IMR-90 (cell line): ENCODE measurements at regions not wholly inside any gene's neighbourhood (a gene's known extent, or its start where the extent isn't known, plus 50 kb on each side); places are given as distances from the start of the nearest gene placed in this dataset.
"Not testable (repeated sequence)": the region's sequence is repeated elsewhere in the genome, so short reads cannot be mapped to it uniquely, and the experiment has no call there.

ENCODE experiments used
- ATAC-seq: fragments of 200-7000 bp; cut with Tn5 transposase; 2 replicates; pipeline ENCODE4 v1.9.1; 2020; ENCODE audit warnings: low read depth, mild to moderate bottlenecking, moderate library complexity
- BruUV-seq: library from RNA; stranded (reverse); fragments of 400-500 nt; replicated peaks from 2 replicates; lab custom pipeline; 2021; lab: Mats Ljungman, UMichigan
- CTCF ChIA-PET: fragments of 300-600 bp; formaldehyde crosslinking; extraction: SDS; loops from one replicate; lab custom pipeline; 2021; ENCODE audit warnings: antibody characterized with exemption; lab: Yijun Ruan, JAX
- POLR2A ChIA-PET: fragments of 300-600 bp; sonication (Branson Sonifier 250); formaldehyde crosslinking; loops from one replicate; lab custom pipeline; 2022; ENCODE audit warnings: antibody characterized with exemption; ENCODE audit not compliant: unreplicated experiment; lab: Charles Lee
- DNase-seq: peaks from one replicate; pipeline ENCODE4 v3.0.0; 2013
- H2AFZ ChIP-seq: replicated peaks from 2 replicates; pipeline ENCODE3; 2013; ENCODE audit warnings: low read length, mild to moderate bottlenecking; ENCODE audit not compliant: poor library complexity
- H2AK5ac ChIP-seq: 2 replicates; pipeline ENCODE4 v1.6.1; 2013; ENCODE audit warnings: low read depth, low read length, inconsistent platforms
- H2AK9ac ChIP-seq: replicated peaks from 2 replicates; pipeline ENCODE3; 2013; ENCODE audit warnings: mild to moderate bottlenecking, low read depth, low read length, moderate library complexity; ENCODE audit not compliant: poor library complexity
- H2BK120ac ChIP-seq: 2 replicates; pipeline ENCODE4 v1.6.1; 2013; ENCODE audit warnings: low read depth, low read length, inconsistent platforms
- H2BK15ac ChIP-seq: 3 replicates; pipeline ENCODE4 v1.6.1; 2013; ENCODE audit warnings: low read depth, low read length, inconsistent platforms
- H2BK20ac ChIP-seq: 2 replicates; pipeline ENCODE4 v1.6.1; 2013; ENCODE audit warnings: low read depth, mild to moderate bottlenecking, inconsistent platforms, low read length, moderate library complexity
- H2BK5ac ChIP-seq: 2 replicates; pipeline ENCODE4 v1.6.1; 2013; ENCODE audit warnings: mild to moderate bottlenecking, low read depth, low read length, inconsistent platforms; ENCODE audit not compliant: poor library complexity, severe bottlenecking
- H3K14ac ChIP-seq: replicated peaks from 2 replicates; pipeline ENCODE4 v1.6.1; 2013; ENCODE audit warnings: low read depth, low read length, inconsistent platforms
- H3K18ac ChIP-seq: 2 replicates; pipeline ENCODE4 v1.6.1; 2013; ENCODE audit warnings: low read depth, low read length, control low read depth
- H3K23ac ChIP-seq: 2 replicates; pipeline ENCODE4 v1.6.1; 2013; ENCODE audit warnings: low read depth, low read length, inconsistent platforms
- H3K27ac ChIP-seq: 2 replicates; pipeline ENCODE4 v1.5.1; 2013; ENCODE audit warnings: mild to moderate bottlenecking, control low read depth, low read length; ENCODE audit not compliant: insufficient read depth
- H3K27me3 ChIP-seq: 2 replicates; pipeline ENCODE4 v1.6.1; 2013; ENCODE audit warnings: low read length; ENCODE audit not compliant: control insufficient read depth, insufficient read depth
- H3K36me3 ChIP-seq: 2 replicates; pipeline ENCODE4 v1.6.1; 2013; ENCODE audit warnings: low read length, mixed read lengths; ENCODE audit not compliant: control insufficient read depth, insufficient read depth
- H3K4ac ChIP-seq: 2 replicates; pipeline ENCODE4 v1.6.1; 2013; ENCODE audit warnings: low read depth, low read length, inconsistent platforms
- H3K4me1 ChIP-seq: 2 replicates; pipeline ENCODE4 v1.6.1; 2013; ENCODE audit warnings: low read length, mixed read lengths; ENCODE audit not compliant: control insufficient read depth, insufficient read depth
- H3K4me2 ChIP-seq: 2 replicates; pipeline ENCODE4 v1.6.1; 2013; ENCODE audit warnings: low read depth, mild to moderate bottlenecking, control low read depth, low read length, moderate library complexity
- H3K4me3 ChIP-seq: 2 replicates; pipeline ENCODE4 v1.5.1; 2013; ENCODE audit warnings: low read depth, mild to moderate bottlenecking, control low read depth, low read length, moderate library complexity; ENCODE audit not compliant: insufficient read depth
- H3K56ac ChIP-seq: 2 replicates; pipeline ENCODE4 v1.6.1; 2013; ENCODE audit warnings: low read length, inconsistent platforms; ENCODE audit not compliant: insufficient read depth; ENCODE audit errors: extremely low read depth
- H3K79me1 ChIP-seq, 2 experiments: 2 replicates each; pipeline ENCODE4 v1.6.1; 2013; ENCODE audit warnings: low read length in 2 of 2, inconsistent platforms in 1 of 2, low read depth in 1 of 2
- H3K9ac ChIP-seq: 2 replicates; pipeline ENCODE4 v1.6.1; 2013; ENCODE audit warnings: low read depth, low read length, control low read depth
- H3K9me1 ChIP-seq: 2 replicates; pipeline ENCODE4 v1.6.1; 2013; ENCODE audit warnings: low read length, inconsistent platforms; ENCODE audit not compliant: insufficient read depth
- H3K9me3 ChIP-seq: 2 replicates; pipeline ENCODE4 v1.6.1; 2013; ENCODE audit warnings: low read length; ENCODE audit not compliant: control insufficient read depth, insufficient read depth
- H4K20me1 ChIP-seq: 2 replicates; pipeline ENCODE4 v1.6.1; 2013; ENCODE audit warnings: low read length, inconsistent platforms; ENCODE audit not compliant: insufficient read depth
- H4K5ac ChIP-seq: 2 replicates; pipeline ENCODE4 v1.6.1; 2013; ENCODE audit warnings: mild to moderate bottlenecking, low read depth, low read length, control low read depth
- H4K8ac ChIP-seq, 2 experiments: 2 replicates each; pipeline ENCODE4 v1.6.1; 2013; ENCODE audit warnings: low read depth in 2 of 2, low read length in 2 of 2, control low read depth in 1 of 2, inconsistent platforms in 1 of 2
- H4K91ac ChIP-seq: 2 replicates; pipeline ENCODE4 v1.6.1; 2013; ENCODE audit warnings: low read depth, low read length, inconsistent platforms; ENCODE audit not compliant: insufficient read depth
- BHLHE40 ChIP-seq: fragments of 150-350 bp; IDR thresholded peaks from 2 replicates; pipeline ENCODE4 v1.6.1; 2016; ENCODE audit warnings: mild to moderate bottlenecking, low read depth, low read length
- CEBPB ChIP-seq: IDR thresholded peaks from 2 replicates; pipeline ENCODE4 v1.6.1; 2012; ENCODE audit warnings: low read depth, low read length, improper control_type of control experiment
- CHD1 ChIP-seq: IDR thresholded peaks from 2 replicates; pipeline ENCODE4 v1.6.1; 2012; ENCODE audit warnings: low read depth, low read length, improper control_type of control experiment
- MAZ ChIP-seq: IDR thresholded peaks from 2 replicates; pipeline ENCODE4 v1.6.1; 2012; ENCODE audit warnings: low read depth, mild to moderate bottlenecking, low read length, improper control_type of control experiment, moderate library complexity, borderline replicate concordance
- MXI1 ChIP-seq: IDR thresholded peaks from 2 replicates; pipeline ENCODE4 v1.6.1; 2012; ENCODE audit warnings: low read depth, mild to moderate bottlenecking, low read length, moderate library complexity, borderline replicate concordance
- POLR2A ChIP-seq: IDR thresholded peaks from 2 replicates; pipeline ENCODE4 v1.6.1; 2012; ENCODE audit warnings: mild to moderate bottlenecking, low read depth, low read length
- RAD21 ChIP-seq: IDR thresholded peaks from 2 replicates; pipeline ENCODE4 v1.6.1; 2012; ENCODE audit warnings: low read length, improper control_type of control experiment
- RCOR1 ChIP-seq: IDR thresholded peaks from 2 replicates; pipeline ENCODE4 v1.6.1; 2012; ENCODE audit warnings: mild to moderate bottlenecking, low read length, improper control_type of control experiment; ENCODE audit not compliant: insufficient replicate concordance
- RFX5 ChIP-seq: IDR thresholded peaks from 2 replicates; pipeline ENCODE4 v1.8.0; 2012; ENCODE audit warnings: low read depth, mild to moderate bottlenecking, low read length, moderate library complexity
- SMC3 ChIP-seq: fragments of 150-350 bp; IDR thresholded peaks from 2 replicates; pipeline ENCODE4 v1.6.1; 2016; ENCODE audit warnings: low read depth, mild to moderate bottlenecking, antibody characterized with exemption, low read length, moderate library complexity
- WGBS, 2 experiments: methylation state at CpG; one replicate each; pipeline versions ENCODE4 v1.1.5 to v1.1.7; 2013; ENCODE audit warnings: missing lambda C conversion rate in 2 of 2; ENCODE audit not compliant: insufficient read length in 1 of 2; ENCODE audit errors: extremely low coverage in 2 of 2; 5-methylcytosine and 5-hydroxymethylcytosine counted together
- dilution Hi-C: fragments of 300-500 bp; cut with HindIII; formaldehyde crosslinking; loops from one replicate; pipeline ENCODE4 v1.14.3; 2018; ENCODE audit warnings: low sequenced_read_pairs; ENCODE audit not compliant: unreplicated experiment
- in situ Hi-C: fragments of 300-500 bp; cut with MboI; formaldehyde crosslinking; loops from 3 replicates; pipeline ENCODE4 v1.14.3; 2019; ENCODE audit warnings: low sequenced_read_pairs, inconsistent platforms, mixed read lengths
- intact Hi-C: fragments of 100-400 bp; cut with micrococcal nuclease; formaldehyde crosslinking; loops from 2 replicates; pipeline ENCODE4 v1.10.0; 2022

DNA sequence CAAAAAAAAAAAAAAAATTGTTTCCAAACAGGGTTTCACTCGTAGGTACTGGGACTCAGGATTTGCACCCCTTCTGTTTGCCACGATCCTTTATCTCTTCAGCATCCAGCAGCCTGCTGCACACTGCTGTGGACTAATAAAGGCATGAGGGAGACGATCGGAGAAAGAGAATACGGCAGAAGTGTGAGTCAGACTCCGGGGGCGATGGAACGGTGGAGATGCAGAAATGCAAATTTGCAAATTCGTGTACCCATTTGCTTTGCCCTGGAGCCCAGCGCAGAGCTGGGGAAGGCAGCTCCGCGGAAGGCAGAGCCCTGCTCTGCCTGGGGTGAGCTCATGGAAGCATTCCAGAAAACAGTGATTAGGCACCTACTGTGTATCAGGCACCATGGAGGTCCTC is 270.3 kb downstream of the ASMT start:
- in situ Hi-C loops (no loop called here), intact Hi-C loops (no loop called here), dilution Hi-C loops (no loop called here)
- ChIA-PET POLR2A (no interaction called here), CTCF (no interaction called here)
- no peak overlapping the region for H2BK120ac ChIP-seq
- no peak overlapping the region for H3K4me2 ChIP-seq
- H3K4me1 ChIP-seq: no peaks in the 10 kb centered on the region
- no peak overlapping the region for H3K14ac ChIP-seq
- no peaks in the 10 kb centered on the region for H4K20me1 ChIP-seq
- H3K79me1 ChIP-seq: no peaks in the 10 kb centered on the region
- no peak overlapping the region for H3K4me3 ChIP-seq
- TF ChIP-seq RCOR1: no peak
- no peak for TF ChIP-seq SMC3
- no peak for TF ChIP-seq BHLHE40
- no peak for TF ChIP-seq RAD21
- no peak for TF ChIP-seq POLR2A
- TF ChIP-seq CHD1: no peak
- TF ChIP-seq MAZ: no peak
- TF ChIP-seq RFX5: no peak
- TF ChIP-seq MXI1: no peak
- TF ChIP-seq CEBPB: no peak
- H2BK5ac ChIP-seq: no peak overlapping the region
- WGBS, 2 experiments: 78% methylated on average over 11 of the region's 12 CpGs; no CpG with 5 or more reads in 1 of the 2 experiments
- H2BK15ac ChIP-seq: no peak overlapping the region
- H3K27me3 ChIP-seq: no peaks in the 10 kb centered on the region
- no peak overlapping the region for H4K5ac ChIP-seq
- H3K9me3 ChIP-seq: peaks cover 21% of the 10 kb centered on the region
- DNase-seq: no peak
- no peak overlapping the region for H3K23ac ChIP-seq
- no peak overlapping the region for H3K27ac ChIP-seq
- BruUV-seq: no TSS peak
- no peaks in the 10 kb centered on the region for H3K9me1 ChIP-seq
- H3K18ac ChIP-seq: no peak overlapping the region
- H3K36me3 ChIP-seq: no peaks in the 10 kb centered on the region
- H3K9ac ChIP-seq: no peak overlapping the region
- H2BK20ac ChIP-seq: no peak overlapping the region
- ATAC-seq: no peak
- H2AK5ac ChIP-seq: no peak overlapping the region
- no peak overlapping the region for H2AK9ac ChIP-seq
- no peak overlapping the region for H3K56ac ChIP-seq
- H2AFZ ChIP-seq: no peak overlapping the region
- no peak overlapping the region for H4K91ac ChIP-seq
- H3K4ac ChIP-seq: no peak overlapping the region
- no peak overlapping the region for H4K8ac ChIP-seq

DNA sequence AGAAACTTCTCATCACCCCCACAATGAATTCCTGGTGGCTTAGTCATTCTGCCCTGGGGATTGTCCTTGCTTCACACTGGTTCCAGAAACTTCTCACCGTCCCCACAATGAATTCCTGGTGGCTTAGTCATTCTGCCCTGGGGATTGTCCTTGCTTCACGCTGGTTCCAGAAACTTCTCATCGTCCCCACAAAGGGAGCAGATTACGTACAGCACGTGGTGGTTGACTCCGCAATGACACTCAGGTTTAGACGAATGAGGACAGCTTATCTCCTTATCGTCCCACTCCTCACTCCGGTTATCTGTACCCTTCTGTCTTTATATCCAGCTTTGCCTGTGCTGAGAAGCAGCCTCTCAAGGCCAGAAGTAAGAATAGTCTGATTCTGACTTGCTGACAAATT is 273.4 kb downstream of the ASMT start:
- H2BK15ac ChIP-seq, H3K56ac ChIP-seq, ATAC-seq, H4K5ac ChIP-seq, H4K20me1 ChIP-seq, H4K8ac ChIP-seq, H3K14ac ChIP-seq, in situ Hi-C loops, H3K23ac ChIP-seq, H3K4me2 ChIP-seq, dilution Hi-C loops, H2BK5ac ChIP-seq, H3K9me1 ChIP-seq, H3K9ac ChIP-seq, H2BK120ac ChIP-seq, H3K4me1 ChIP-seq, H4K91ac ChIP-seq, intact Hi-C loops, POLR2A ChIA-PET, H3K4me3 ChIP-seq, H2AK5ac ChIP-seq, H3K27me3 ChIP-seq, H3K79me1 ChIP-seq, DNase-seq, BruUV-seq, H2AK9ac ChIP-seq, H3K27ac ChIP-seq, H3K36me3 ChIP-seq, H2AFZ ChIP-seq, H3K18ac ChIP-seq, H3K4ac ChIP-seq, CTCF ChIA-PET, H2BK20ac ChIP-seq: not testable (repeated sequence)
- 53% methylated on average over 3 of the region's 9 CpGs; no CpG with 5 or more reads in 1 of the 2 experiments for WGBS, 2 experiments
- peaks cover 28% of the 10 kb centered on the region for H3K9me3 ChIP-seq
